Fibroblast of skin of left biceps (primary cell): ENCODE measurements at regions not wholly inside any gene's neighbourhood (a gene's known extent, or its start where the extent isn't known, plus 50 kb on each side); places are given as distances from the start of the nearest gene placed in this dataset.

Experiments
- DNase-seq, 2 experiments: peaks; one replicate each; pipeline ENCODE4 v3.0.0-alpha.2; 2013; ENCODE audit warnings: low read depth in 2 of 2

GRCh38 chr9:115209601-115210306 lies 91.8 kb upstream of the TNC start:
- DNase-seq, result no peak

- no peak for DNase-seq
These were observed 92.7 kb upstream of the TNC start for GRCh38 chr9:115210699-115211098.

GRCh38 chr9:115211413-115212124 lies 93.6 kb upstream of the TNC start:
- DNase-seq, result peak; percentile 78 to 80

GRCh38 chr9:115212125-115212605 lies 94.2 kb upstream of the TNC start:
- DNase-seq, result no peak

- DNase-seq, result no peak
These were observed 94.9 kb upstream of the TNC start for GRCh38 chr9:115212832-115213231.

- DNase-seq, result peak; percentile 86 to 87
These were observed 95.9 kb upstream of the TNC start for GRCh38 chr9:115213818-115214334.

- DNase-seq, result no peak
These were observed 98.9 kb upstream of the TNC start for GRCh38 chr9:115216873-115217272.

- peak; percentile 61 to 75 for DNase-seq
These were observed 102.5 kb upstream of the TNC start for GRCh38 chr9:115220319-115221005.

GRCh38 chr9:115223471-115223870 lies 105.5 kb upstream of the TNC start:
- DNase-seq, result no peak

- no peak for DNase-seq
These were observed 107.6 kb upstream of the TNC start for GRCh38 chr9:115225459-115226116.

GRCh38 chr9:115226152-115226551 lies 108.2 kb upstream of the TNC start:
- DNase-seq, result no peak

GRCh38 chr9:115229496-115229895 lies 111.5 kb upstream of the TNC start:
- DNase-seq, result no peak

- DNase-seq, result no peak
These were observed 113.1 kb upstream of the TNC start for GRCh38 chr9:115230924-115231515.

GRCh38 chr9:115232181-115232774 lies 114.3 kb upstream of the TNC start:
- no peak for DNase-seq

GRCh38 chr9:115234094-115234493 lies 116.1 kb upstream of the TNC start:
- peak in 1 of 2 experiments; percentile 53 for DNase-seq

GRCh38 chr9:115235221-115235620 lies 117.3 kb upstream of the TNC start:
- DNase-seq, result no peak

GRCh38 chr9:115237385-115237998 lies 119.5 kb upstream of the TNC start:
- DNase-seq, result no peak

- no peak for DNase-seq
These were observed 122.7 kb upstream of the TNC start for GRCh38 chr9:115240676-115241075.

GRCh38 chr9:115241641-115242040 lies 123.7 kb upstream of the TNC start:
- no peak for DNase-seq

- no peak for DNase-seq
These were observed 131.5 kb upstream of the TNC start for GRCh38 chr9:115249488-115249887.

- DNase-seq, result peak; percentile 80 to 85
These were observed 132.7 kb upstream of the TNC start for GRCh38 chr9:115250621-115251032.
